AG09309 (cell line): ENCODE measurements at regions not wholly inside any gene's neighbourhood (a gene's known extent, or its start where the extent isn't known, plus 50 kb on each side); places are given as distances from the start of the nearest gene placed in this dataset.

ENCODE experiments used
- DNase-seq: peaks from one replicate; pipeline ENCODE4 v3.0.0-alpha.2; 2010; ENCODE audit warnings: low read depth
- H3K4me3 ChIP-seq: 2 replicates; pipeline ENCODE4 v1.5.1; 2011; ENCODE audit warnings: mild to moderate bottlenecking, low read depth, low read length, moderate library complexity; ENCODE audit not compliant: control insufficient read depth
- CTCF ChIP-seq: IDR thresholded peaks from 2 replicates; pipeline ENCODE4 v1.5.1; 2011; ENCODE audit warnings: mild to moderate bottlenecking, low read depth, low read length, inconsistent platforms; ENCODE audit not compliant: insufficient read depth, control insufficient read depth; ENCODE audit errors: missing control alignments

GRCh38 chr4:30002341-30002740 lies 717.8 kb upstream of the PCDH7 start:
- TF ChIP-seq CTCF = no peak
- no peak for DNase-seq
- H3K4me3 ChIP-seq = no peak overlapping the region

GRCh38 chr4:30005995-30006394 lies 714.2 kb upstream of the PCDH7 start:
- no peak for TF ChIP-seq CTCF
- DNase-seq = no peak
- H3K4me3 ChIP-seq = no peak overlapping the region

- DNase-seq = no peak
- no peak for TF ChIP-seq CTCF
- no peak overlapping the region for H3K4me3 ChIP-seq
Measured at GRCh38 chr4:30024526-30024925, 695.6 kb upstream of the PCDH7 start.

- no peak for DNase-seq
- no peak for TF ChIP-seq CTCF
- H3K4me3 ChIP-seq = no peak overlapping the region
Measured at GRCh38 chr4:30028826-30029225, 691.3 kb upstream of the PCDH7 start.

- no peak for DNase-seq
- no peak for TF ChIP-seq CTCF
- no peak overlapping the region for H3K4me3 ChIP-seq
Measured at GRCh38 chr4:30056016-30056766, 664.0 kb upstream of the PCDH7 start.

GRCh38 chr4:30068234-30068633 lies 651.9 kb upstream of the PCDH7 start:
- no peak overlapping the region for H3K4me3 ChIP-seq
- no peak for DNase-seq
- TF ChIP-seq CTCF = no peak
